ENCODE measurements at regions not wholly inside any gene's neighbourhood (a gene's known extent, or its start where the extent isn't known, plus 50 kb on each side); places are given as distances from the start of the nearest gene placed in this dataset.

DNA sequence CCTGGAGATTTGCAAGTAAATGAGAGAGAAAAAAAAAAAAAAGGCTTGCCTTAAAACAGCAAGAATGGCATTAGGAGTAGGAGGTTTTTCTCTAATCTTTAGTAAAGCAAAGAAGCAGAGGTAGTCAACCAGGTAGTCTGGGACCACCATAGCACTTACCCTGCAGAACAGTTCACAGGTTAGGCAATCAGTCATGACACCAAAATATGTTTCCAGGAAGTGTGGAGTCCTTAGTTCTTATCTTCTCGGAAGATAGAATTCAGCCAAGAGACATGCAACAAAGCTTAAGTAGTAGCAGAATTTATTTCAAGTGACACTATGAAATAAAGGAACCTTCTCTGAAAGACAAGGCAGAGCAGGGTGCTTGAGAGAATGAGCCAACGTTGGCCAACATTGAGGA, 295.8 kb downstream of the IPO8 start:
- peaks cover 0 to 3% (median 0%) of the 10 kb centered on the region in 3 donors for H3K9me3 ChIP-seq
- DNase-seq: no peak
- intact Hi-C loops (cut with DNase I; ENCODE audit: low total_unique reads): no loop called here
- H3K36me3 ChIP-seq: no peaks in the 10 kb centered on the region
- H3K27me3 ChIP-seq: no peaks in the 10 kb centered on the region
- no peak overlapping the region for H3K27ac ChIP-seq
- TF ChIP-seq, protein P1, sequence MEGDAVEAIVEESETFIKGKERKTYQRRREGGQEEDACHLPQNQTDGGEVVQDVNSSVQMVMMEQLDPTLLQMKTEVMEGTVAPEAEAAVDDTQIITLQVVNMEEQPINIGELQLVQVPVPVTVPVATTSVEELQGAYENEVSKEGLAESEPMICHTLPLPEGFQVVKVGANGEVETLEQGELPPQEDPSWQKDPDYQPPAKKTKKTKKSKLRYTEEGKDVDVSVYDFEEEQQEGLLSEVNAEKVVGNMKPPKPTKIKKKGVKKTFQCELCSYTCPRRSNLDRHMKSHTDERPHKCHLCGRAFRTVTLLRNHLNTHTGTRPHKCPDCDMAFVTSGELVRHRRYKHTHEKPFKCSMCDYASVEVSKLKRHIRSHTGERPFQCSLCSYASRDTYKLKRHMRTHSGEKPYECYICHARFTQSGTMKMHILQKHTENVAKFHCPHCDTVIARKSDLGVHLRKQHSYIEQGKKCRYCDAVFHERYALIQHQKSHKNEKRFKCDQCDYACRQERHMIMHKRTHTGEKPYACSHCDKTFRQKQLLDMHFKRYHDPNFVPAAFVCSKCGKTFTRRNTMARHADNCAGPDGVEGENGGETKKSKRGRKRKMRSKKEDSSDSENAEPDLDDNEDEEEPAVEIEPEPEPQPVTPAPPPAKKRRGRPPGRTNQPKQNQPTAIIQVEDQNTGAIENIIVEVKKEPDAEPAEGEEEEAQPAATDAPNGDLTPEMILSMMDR (IDR thresholded peaks at IDR 0.05): no peak
- H3K4me1 ChIP-seq: no peaks in the 10 kb centered on the region
- no peak overlapping the region for H3K4me3 ChIP-seq

DNA sequence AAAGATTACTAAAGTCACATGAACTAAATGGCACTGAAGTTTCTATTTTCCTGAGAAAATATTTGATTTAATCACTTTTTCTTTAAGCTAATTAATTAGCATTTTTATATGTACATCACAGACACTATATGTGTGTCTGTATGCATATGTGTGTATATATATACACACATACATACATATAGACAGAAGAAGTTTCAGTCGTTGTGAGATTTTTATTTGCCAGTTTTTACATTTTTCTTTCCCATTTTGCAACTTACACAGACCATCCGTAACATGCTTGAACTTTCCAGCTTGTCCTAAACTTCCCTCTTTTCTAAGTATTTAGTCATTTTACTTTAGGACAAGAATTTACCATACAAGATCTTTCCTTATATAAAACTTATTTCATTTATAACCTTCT, 299.1 kb downstream of the IPO8 start:
- peaks cover 0 to 3% (median 0%) of the 10 kb centered on the region in 3 donors for H3K9me3 ChIP-seq
- intact Hi-C loops (cut with DNase I; ENCODE audit: low total_unique reads): no loop called here
- H3K27ac ChIP-seq: no peak overlapping the region
- H3K27me3 ChIP-seq: no peaks in the 10 kb centered on the region
- no peak for DNase-seq
- H3K4me1 ChIP-seq: no peaks in the 10 kb centered on the region
- TF ChIP-seq, protein P1 (IDR thresholded peaks at IDR 0.05): no peak
- no peaks in the 10 kb centered on the region for H3K36me3 ChIP-seq
- H3K4me3 ChIP-seq: no peak overlapping the region

DNA sequence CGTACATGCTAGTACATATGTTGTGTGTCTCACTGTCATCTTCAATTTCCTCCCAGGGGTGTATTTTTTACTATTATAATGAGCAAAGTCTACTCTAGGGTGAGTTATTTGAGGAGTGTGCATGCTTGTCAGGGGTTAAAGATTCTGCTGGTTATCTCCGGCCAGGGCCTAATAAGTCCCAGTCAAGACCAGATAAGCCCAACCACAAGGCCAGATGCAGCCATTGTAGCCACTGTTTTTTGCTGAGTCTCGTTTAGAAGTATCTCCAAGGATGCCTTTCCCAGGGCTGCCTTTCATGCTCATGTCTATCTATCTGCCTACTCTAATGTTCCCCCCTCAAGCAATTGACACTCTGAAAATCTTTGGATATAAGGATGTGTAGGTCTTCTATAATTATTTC, 300.5 kb downstream of the IPO8 start:
- H3K4me1 ChIP-seq: no peaks in the 10 kb centered on the region
- intact Hi-C loops (cut with DNase I; ENCODE audit: low total_unique reads): no loop called here
- DNase-seq: no peak

DNA sequence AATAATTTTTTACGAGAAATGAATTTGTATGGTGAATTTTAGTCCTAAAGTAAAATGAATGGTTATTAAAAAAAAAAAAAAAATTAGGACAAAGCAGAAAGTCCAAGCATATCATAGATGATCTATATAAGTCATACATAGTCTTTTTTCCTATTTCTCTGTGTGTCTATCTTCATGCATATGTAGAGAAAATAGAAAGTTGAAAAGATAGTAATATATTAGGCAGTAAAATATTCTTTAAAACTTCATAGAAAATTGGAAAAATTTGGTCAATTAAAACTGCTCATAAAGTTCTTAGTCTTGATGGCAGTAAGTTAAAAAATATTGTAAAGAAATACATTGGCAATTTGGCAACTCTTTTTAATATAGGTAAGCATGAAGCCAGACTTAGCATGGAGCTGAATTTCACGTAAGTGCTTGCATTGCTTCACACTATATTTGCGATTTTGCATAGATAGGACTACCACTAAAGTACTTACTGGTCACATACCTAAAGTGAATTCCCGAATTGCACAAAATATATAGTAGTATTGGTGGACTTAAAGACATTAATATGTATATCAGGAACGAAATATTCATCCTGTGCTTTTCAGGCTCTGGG, 303.8 kb downstream of the IPO8 start:
- intact Hi-C loops (cut with DNase I; ENCODE audit: low total_unique reads): no loop called here
- no peaks in the 10 kb centered on the region for H3K4me1 ChIP-seq
- no peaks in the 10 kb centered on the region for H3K9me3 ChIP-seq
- no peak overlapping the region for H3K4me3 ChIP-seq
- no peaks in the 10 kb centered on the region for H3K36me3 ChIP-seq
- H3K27me3 ChIP-seq: no peaks in the 10 kb centered on the region
- TF ChIP-seq, protein P1 (IDR thresholded peaks at IDR 0.05): no peak
- DNase-seq: no peak
- no peak overlapping the region for H3K27ac ChIP-seq

More for the DNA sequence above, 300.5 kb downstream of the IPO8 start:
- TF ChIP-seq, protein P1 (IDR thresholded peaks at IDR 0.05): no peak
- Histone ChIP-seq H3K9me3 (peaks cover 0 to 3% (median 0%) of the 10 kb centered on the region in 3 donors), H3K36me3 (no peaks in the 10 kb centered on the region), H3K4me3 (no peak overlapping the region), H3K27me3 (no peaks in the 10 kb centered on the region), H3K27ac (no peak overlapping the region)

DNA sequence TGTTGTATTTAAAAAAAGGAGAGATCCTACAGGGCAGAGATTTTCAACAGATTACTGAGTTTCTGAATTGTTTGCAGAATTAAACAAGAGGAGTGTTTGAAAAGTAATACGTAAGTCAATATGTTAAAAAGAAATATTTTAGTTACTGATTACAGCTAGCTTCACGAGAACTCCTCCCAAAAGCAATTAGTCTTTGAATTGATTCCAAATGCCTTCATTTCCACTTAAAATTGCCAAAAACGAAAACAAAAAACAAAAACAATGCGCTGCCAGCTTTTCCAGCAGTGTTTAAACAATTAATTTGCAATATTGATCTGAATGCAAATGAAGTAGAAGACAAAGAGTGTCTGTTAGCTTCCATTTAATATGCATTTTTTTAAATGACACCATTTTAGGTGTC, 310.0 kb downstream of the IPO8 start:
- Histone ChIP-seq H3K27ac (no peak overlapping the region), H3K4me3 (no peak overlapping the region), H3K27me3 (no peaks in the 10 kb centered on the region), H3K4me1 (no peaks in the 10 kb centered on the region), H3K9me3 (no peaks in the 10 kb centered on the region), H3K36me3 (no peaks in the 10 kb centered on the region)
- TF ChIP-seq, protein P1 (IDR thresholded peaks at IDR 0.05): no peak
- intact Hi-C loops (cut with DNase I; ENCODE audit: low total_unique reads): no loop called here
- no peak for DNase-seq

DNA sequence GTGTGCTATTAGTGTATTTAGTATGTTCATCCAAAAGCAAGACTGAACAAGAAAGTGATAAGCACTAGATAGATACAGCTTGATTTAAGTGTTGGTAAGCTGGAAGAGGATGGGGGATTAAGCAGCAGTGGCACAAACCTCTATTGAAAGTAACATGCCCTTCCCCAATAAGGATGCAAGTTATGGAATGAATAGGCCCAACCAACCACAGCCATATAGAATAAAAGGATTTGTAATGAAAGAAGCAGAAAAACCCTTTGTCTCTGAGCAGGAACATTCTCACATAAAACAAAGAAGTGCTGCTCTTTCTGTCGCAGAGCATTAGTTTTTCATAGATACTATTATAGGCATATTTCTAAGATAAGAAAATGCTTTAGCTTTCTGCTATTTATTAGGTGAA, 310.7 kb downstream of the IPO8 start:
- Histone ChIP-seq H3K9me3 (no peaks in the 10 kb centered on the region), H3K36me3 (no peaks in the 10 kb centered on the region), H3K27me3 (no peaks in the 10 kb centered on the region), H3K27ac (no peak overlapping the region), H3K4me3 (no peak overlapping the region), H3K4me1 (no peaks in the 10 kb centered on the region)
- intact Hi-C loops (cut with DNase I; ENCODE audit: low total_unique reads): no loop called here
- TF ChIP-seq, protein P1 (IDR thresholded peaks at IDR 0.05): no peak
- no peak for DNase-seq
